A549 (cell line): ENCODE measurements at regions not wholly inside any gene's neighbourhood (a gene's known extent, or its start where the extent isn't known, plus 50 kb on each side); places are given as distances from the start of the nearest gene placed in this dataset.

Experiments used
- ATAC-seq, 2 experiments: fragments of 200-7000 bp in 1 of 2; fragments of >200 bp in 1 of 2; cut with Nextera tagmentation in 1 of 2; cut with Tn5 transposase in 1 of 2; 3 replicates each; pipeline versions ENCODE4 v1.8.0 to v1.9.1; 2018 to 2020; ENCODE audit warnings: mild to moderate bottlenecking in 1 of 2, moderate library complexity in 1 of 2
- CTCF ChIA-PET: fragments of 300-600 bp; sonication (Branson Sonifier 250); formaldehyde crosslinking; extraction: SDS; loops from one replicate; lab custom pipeline; 2021; ENCODE audit warnings: antibody characterized with exemption, inconsistent platforms; lab: Yijun Ruan, JAX
- POLR2A ChIA-PET: fragments of 350-600 bp; formaldehyde crosslinking; extraction: SDS; loops from one replicate; lab custom pipeline; 2021; ENCODE audit warnings: antibody characterized with exemption, inconsistent platforms; lab: Yijun Ruan, JAX
- DNase-seq, 2 experiments: peaks; one replicate each; pipeline versions ENCODE4 v3.0.0 to v3.0.0-alpha.2; 2011 to 2016; ENCODE audit warnings: low read depth in 1 of 2, low spot score in 1 of 2
- FAIRE-seq: peaks from 2 replicates; lab custom pipeline; 2011; peaks lifted over from hg19 to GRCh38; lab: Jason Lieb, UNC
- H3K27ac ChIP-seq, 2 experiments: fragments of >200 bp; sonication (Bioruptor Twin); formaldehyde crosslinking; 3 replicates each; pipeline ENCODE4 v1.5.1; 2016 to 2017
- H3K4me1 ChIP-seq: fragments of >200 bp; sonication (Bioruptor Twin); formaldehyde crosslinking; 3 replicates; pipeline ENCODE4 v1.6.1; 2016
- H3K4me2 ChIP-seq: fragments of >200 bp; sonication (Bioruptor Twin); formaldehyde crosslinking; 3 replicates; pipeline ENCODE4 v1.6.1; 2016
- H3K4me3 ChIP-seq: fragments of >200 bp; sonication (Bioruptor Twin); formaldehyde crosslinking; 3 replicates; pipeline ENCODE4 v1.5.1; 2016
- H3K9me3 ChIP-seq: fragments of >200 bp; sonication (Bioruptor Twin); formaldehyde crosslinking; 3 replicates; pipeline ENCODE4 v1.6.1; 2016
- CHD4 ChIP-seq: fragments of 200-600 bp; sonication (generic); IDR thresholded peaks from 2 replicates; pipeline ENCODE4 v1.6.1; 2016; ENCODE audit warnings: antibody characterized with exemption, mild to moderate bottlenecking, borderline replicate concordance
- EHMT2 ChIP-seq: fragments of 200-600 bp; sonication (generic); IDR thresholded peaks from 2 replicates; pipeline ENCODE4 v1.6.1; 2016; ENCODE audit warnings: antibody characterized with exemption, low read depth, mild to moderate bottlenecking, moderate library complexity
- FOXS1 ChIP-seq: fragments of 250-450 bp; sonication (Bioruptor Pico); IDR thresholded peaks from 2 replicates; pipeline ENCODE4 v1.5.0; 2020; ENCODE audit warnings: mild to moderate bottlenecking, moderate library complexity
- HDAC2 ChIP-seq: fragments of 200-600 bp; sonication (generic); IDR thresholded peaks from 2 replicates; pipeline ENCODE4 v1.6.1; 2016
- JUN ChIP-seq, 2 experiments: fragments of >200 bp; sonication (Bioruptor Twin); formaldehyde crosslinking; IDR thresholded peaks; 2 replicates in 1 of 2; 3 replicates in 1 of 2; pipeline ENCODE4 v1.6.1; 2016 to 2017
- JUNB ChIP-seq: fragments of >200 bp; sonication (Bioruptor Twin); formaldehyde crosslinking; IDR thresholded peaks from 2 replicates; pipeline ENCODE4 v1.6.1; 2016
- KDM1A ChIP-seq: fragments of 200-600 bp; sonication (generic); IDR thresholded peaks from 2 replicates; pipeline ENCODE4 v1.6.1; 2016; ENCODE audit warnings: low read depth, mild to moderate bottlenecking
- KDM5A ChIP-seq: fragments of 200-600 bp; sonication (generic); IDR thresholded peaks from 2 replicates; pipeline ENCODE4 v1.6.1; 2016; ENCODE audit warnings: antibody characterized with exemption, mild to moderate bottlenecking
- MAFK ChIP-seq: fragments of 450-650 bp; IDR thresholded peaks from 2 replicates; pipeline ENCODE4 v1.6.1; 2014; ENCODE audit not compliant: partially characterized antibody
- MYC ChIP-seq: IDR thresholded peaks from 2 replicates; pipeline ENCODE4 v1.6.1; 2012; ENCODE audit warnings: mild to moderate bottlenecking, inconsistent platforms, low read length, improper control_type of control experiment, borderline replicate concordance
- NFE2L2 ChIP-seq: fragments of 150-350 bp; conservative IDR thresholded peaks from 2 replicates; pipeline ENCODE4 v1.6.1; 2014; ENCODE audit warnings: low read length
- NR3C1 ChIP-seq: fragments of >200 bp; sonication (Bioruptor Twin); formaldehyde crosslinking; IDR thresholded peaks from 3 replicates; pipeline ENCODE4 v1.6.1; 2017
- PHF8 ChIP-seq: fragments of 200-600 bp; sonication (generic); IDR thresholded peaks from 2 replicates; pipeline ENCODE4 v1.6.1; 2016; ENCODE audit warnings: low read depth, mild to moderate bottlenecking, antibody characterized with exemption, moderate library complexity, borderline replicate concordance
- POLR2A ChIP-seq: IDR thresholded peaks from 2 replicates; pipeline ENCODE4 v1.6.1; 2012; ENCODE audit warnings: mild to moderate bottlenecking, low read length
- POLR2AphosphoS2 ChIP-seq: conservative IDR thresholded peaks from 2 replicates; pipeline ENCODE4 v1.6.1; 2012; ENCODE audit warnings: low read length, improper control_type of control experiment, inconsistent platforms
- RAD21 ChIP-seq, 2 experiments: fragments of >200 bp in 1 of 2; sonication (Bioruptor Twin) in 1 of 2; formaldehyde crosslinking in 1 of 2; IDR thresholded peaks in 1 of 2; conservative IDR thresholded peaks in 1 of 2; 2 replicates in 1 of 2; 3 replicates in 1 of 2; pipeline ENCODE4 v1.6.1; 2012 to 2018; ENCODE audit warnings: inconsistent platforms in 1 of 2
- RARB ChIP-seq: fragments of 250-450 bp; sonication (Bioruptor Pico); IDR thresholded peaks from 2 replicates; pipeline ENCODE4 v1.8.0; 2021; ENCODE audit warnings: mild to moderate bottlenecking, moderate library complexity
- RFX5 ChIP-seq: fragments of 450-650 bp; IDR thresholded peaks from 2 replicates; pipeline ENCODE4 v1.7.1; 2014; ENCODE audit warnings: antibody characterized with exemption, mild to moderate bottlenecking, moderate library complexity
- SMC3 ChIP-seq: fragments of >200 bp; sonication (Bioruptor Twin); formaldehyde crosslinking; IDR thresholded peaks from 3 replicates; pipeline ENCODE4 v1.6.1; 2018; ENCODE audit warnings: inconsistent platforms
- ZFP36 ChIP-seq: fragments of 450-650 bp; IDR thresholded peaks from 2 replicates; pipeline ENCODE4 v1.6.1; 2014; ENCODE audit warnings: borderline replicate concordance; ENCODE audit not compliant: partially characterized antibody
- ZNF302 ChIP-seq: fragments of 250-450 bp; sonication (Bioruptor Pico); IDR thresholded peaks from 2 replicates; pipeline ENCODE4 v1.9.0; 2021; ENCODE audit warnings: inconsistent platforms, mild to moderate bottlenecking, moderate library complexity
- WGBS: methylation state at CpG from one replicate; pipeline ENCODE4 v1.1.6; 2017; ENCODE audit errors: missing lambda C conversion rate; 5-methylcytosine and 5-hydroxymethylcytosine counted together
- TF ChIP-seq, protein P1 (sequence below): fragments of 450-650 bp; IDR thresholded peaks from 2 replicates; pipeline ENCODE4 v1.6.1; 2014; ENCODE audit warnings: antibody characterized with exemption
- TF ChIP-seq, protein P2 (sequence below): IDR thresholded peaks from 2 replicates; pipeline ENCODE4 v1.6.1; 2012
- TF ChIP-seq, protein P3 (sequence below): fragments of >200 bp; sonication (Bioruptor Twin); formaldehyde crosslinking; IDR thresholded peaks from 3 replicates; pipeline ENCODE4 v1.5.1; 2016
- TF ChIP-seq, protein P4 (sequence below): IDR thresholded peaks from 2 replicates; pipeline ENCODE4 v1.6.1; 2012; ENCODE audit warnings: low read depth, borderline replicate concordance
- TF ChIP-seq, protein P5 (sequence below): IDR thresholded peaks from 2 replicates; pipeline ENCODE4 v1.6.1; 2012

DNA sequence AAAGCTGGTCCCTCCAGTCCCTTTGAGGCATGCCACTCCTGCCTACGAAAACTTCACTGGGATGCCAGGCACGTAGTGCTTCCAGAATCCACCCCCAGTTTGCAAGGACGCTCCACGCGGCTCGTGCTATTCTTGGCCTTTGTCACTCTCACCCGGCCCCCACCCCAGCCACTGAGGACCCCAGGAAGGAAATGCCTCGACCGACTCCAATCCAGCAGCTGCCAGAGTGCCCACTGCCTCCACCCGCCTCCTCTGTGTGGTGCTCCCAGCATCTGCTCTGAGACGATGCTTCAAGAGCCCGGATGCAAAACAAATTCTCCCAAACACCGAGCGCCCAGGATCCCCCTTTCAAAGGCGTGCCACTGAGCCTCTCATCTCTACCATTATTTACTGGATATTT, 123.9 kb downstream of the RFLNA start:
- ChIA-PET POLR2A (no interaction called here), CTCF (interaction anchor here (1.1 to 1.3 kb wide), 2 partner anchors 26 to 387 kb away, joined by 3 to 4 read pairs; no protein-coding TSS in a partner anchor)
- Histone ChIP-seq H3K4me1 (peaks cover 28% of the 10 kb centered on the region), H3K4me2 (no peak overlapping the region), H3K4me3 (no peak overlapping the region), H3K27ac (no peak overlapping the region), H3K9me3 (no peaks in the 10 kb centered on the region)
- TF ChIP-seq ZFP36 = no peak
- no peak for TF ChIP-seq JUNB
- no peak for TF ChIP-seq PHF8
- TF ChIP-seq, protein P1, sequence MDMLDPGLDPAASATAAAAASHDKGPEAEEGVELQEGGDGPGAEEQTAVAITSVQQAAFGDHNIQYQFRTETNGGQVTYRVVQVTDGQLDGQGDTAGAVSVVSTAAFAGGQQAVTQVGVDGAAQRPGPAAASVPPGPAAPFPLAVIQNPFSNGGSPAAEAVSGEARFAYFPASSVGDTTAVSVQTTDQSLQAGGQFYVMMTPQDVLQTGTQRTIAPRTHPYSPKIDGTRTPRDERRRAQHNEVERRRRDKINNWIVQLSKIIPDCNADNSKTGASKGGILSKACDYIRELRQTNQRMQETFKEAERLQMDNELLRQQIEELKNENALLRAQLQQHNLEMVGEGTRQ = no peak
- TF ChIP-seq HDAC2 = no peak
- TF ChIP-seq SMC3 = no peak
- no peak for TF ChIP-seq POLR2A
- TF ChIP-seq NR3C1 = no peak
- no peak for TF ChIP-seq JUN (IDR thresholded peaks at IDR 0.05)
- TF ChIP-seq ZNF302 (CRISPR knock-in tag) = no peak
- TF ChIP-seq RFX5 = no peak
- TF ChIP-seq FOXS1 (CRISPR knock-in tag) = no peak
- TF ChIP-seq MYC = no peak
- TF ChIP-seq, protein P2, sequence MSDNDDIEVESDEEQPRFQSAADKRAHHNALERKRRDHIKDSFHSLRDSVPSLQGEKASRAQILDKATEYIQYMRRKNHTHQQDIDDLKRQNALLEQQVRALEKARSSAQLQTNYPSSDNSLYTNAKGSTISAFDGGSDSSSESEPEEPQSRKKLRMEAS = no peak
- TF ChIP-seq KDM5A = no peak
- TF ChIP-seq RARB (CRISPR knock-in tag) = no peak
- no peak for TF ChIP-seq EHMT2
- TF ChIP-seq NFE2L2 = no peak
- TF ChIP-seq, protein P3, sequence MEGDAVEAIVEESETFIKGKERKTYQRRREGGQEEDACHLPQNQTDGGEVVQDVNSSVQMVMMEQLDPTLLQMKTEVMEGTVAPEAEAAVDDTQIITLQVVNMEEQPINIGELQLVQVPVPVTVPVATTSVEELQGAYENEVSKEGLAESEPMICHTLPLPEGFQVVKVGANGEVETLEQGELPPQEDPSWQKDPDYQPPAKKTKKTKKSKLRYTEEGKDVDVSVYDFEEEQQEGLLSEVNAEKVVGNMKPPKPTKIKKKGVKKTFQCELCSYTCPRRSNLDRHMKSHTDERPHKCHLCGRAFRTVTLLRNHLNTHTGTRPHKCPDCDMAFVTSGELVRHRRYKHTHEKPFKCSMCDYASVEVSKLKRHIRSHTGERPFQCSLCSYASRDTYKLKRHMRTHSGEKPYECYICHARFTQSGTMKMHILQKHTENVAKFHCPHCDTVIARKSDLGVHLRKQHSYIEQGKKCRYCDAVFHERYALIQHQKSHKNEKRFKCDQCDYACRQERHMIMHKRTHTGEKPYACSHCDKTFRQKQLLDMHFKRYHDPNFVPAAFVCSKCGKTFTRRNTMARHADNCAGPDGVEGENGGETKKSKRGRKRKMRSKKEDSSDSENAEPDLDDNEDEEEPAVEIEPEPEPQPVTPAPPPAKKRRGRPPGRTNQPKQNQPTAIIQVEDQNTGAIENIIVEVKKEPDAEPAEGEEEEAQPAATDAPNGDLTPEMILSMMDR = no peak
- no peak for TF ChIP-seq POLR2AphosphoS2
- 94% methylated on average over 15 of the region's 15 CpGs for WGBS
- no peak for DNase-seq
- no peak for ATAC-seq
- no peak for FAIRE-seq

DNA sequence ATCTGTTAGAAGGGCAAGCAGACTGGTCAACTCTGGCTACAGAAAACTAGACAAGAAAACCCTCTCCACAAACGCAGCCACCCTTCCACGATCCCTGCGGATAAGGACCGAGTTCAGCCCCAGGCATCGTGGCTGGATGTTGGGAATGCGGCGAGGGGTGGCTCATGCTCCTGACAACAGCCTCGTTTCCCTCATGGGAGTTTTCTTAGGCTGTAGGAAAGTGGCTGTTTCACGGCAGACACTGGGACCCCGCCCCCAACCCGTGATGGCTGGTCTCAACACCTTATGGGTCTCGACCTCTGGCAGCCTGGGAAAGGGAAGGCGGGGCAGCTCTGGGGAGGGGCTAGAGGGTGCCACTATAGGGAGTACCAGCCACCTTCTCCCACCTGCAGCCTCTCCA, 123.3 kb downstream of the RFLNA start:
- WGBS = 92% methylated on average over 13 of the region's 13 CpGs

More for the DNA sequence above, 123.3 kb downstream of the RFLNA start:
- DNase-seq (no peak), FAIRE-seq (no peak)
- CTCF ChIA-PET = interaction anchor here (1.3 kb wide), 1 partner anchor 386 kb away, joined by 3 read pairs; no protein-coding TSS in a partner anchor
- TF ChIP-seq JUNB = no peak
- no peak for TF ChIP-seq FOXS1 (CRISPR knock-in tag)
- TF ChIP-seq, protein P4, sequence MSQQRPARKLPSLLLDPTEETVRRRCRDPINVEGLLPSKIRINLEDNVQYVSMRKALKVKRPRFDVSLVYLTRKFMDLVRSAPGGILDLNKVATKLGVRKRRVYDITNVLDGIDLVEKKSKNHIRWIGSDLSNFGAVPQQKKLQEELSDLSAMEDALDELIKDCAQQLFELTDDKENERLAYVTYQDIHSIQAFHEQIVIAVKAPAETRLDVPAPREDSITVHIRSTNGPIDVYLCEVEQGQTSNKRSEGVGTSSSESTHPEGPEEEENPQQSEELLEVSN = no peak
- no peak for TF ChIP-seq CHD4
- TF ChIP-seq, protein P5, sequence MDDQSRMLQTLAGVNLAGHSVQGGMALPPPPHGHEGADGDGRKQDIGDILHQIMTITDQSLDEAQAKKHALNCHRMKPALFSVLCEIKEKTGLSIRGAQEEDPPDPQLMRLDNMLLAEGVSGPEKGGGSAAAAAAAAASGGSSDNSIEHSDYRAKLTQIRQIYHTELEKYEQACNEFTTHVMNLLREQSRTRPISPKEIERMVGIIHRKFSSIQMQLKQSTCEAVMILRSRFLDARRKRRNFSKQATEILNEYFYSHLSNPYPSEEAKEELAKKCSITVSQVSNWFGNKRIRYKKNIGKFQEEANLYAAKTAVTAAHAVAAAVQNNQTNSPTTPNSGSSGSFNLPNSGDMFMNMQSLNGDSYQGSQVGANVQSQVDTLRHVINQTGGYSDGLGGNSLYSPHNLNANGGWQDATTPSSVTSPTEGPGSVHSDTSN = no peak
- TF ChIP-seq RAD21 (conservative IDR thresholded peaks at IDR 0.05 in 1 of 2, IDR thresholded peaks at IDR 0.05 in 1 of 2) = no peak
- no peak for TF ChIP-seq MAFK
- no peak for TF ChIP-seq RARB (CRISPR knock-in tag)
- no peak for TF ChIP-seq KDM1A
- TF ChIP-seq, all 56 proteins: peak for 0
- Histone ChIP-seq H3K27ac (no peak overlapping the region), H3K4me1 (peaks cover 21% of the 10 kb centered on the region), H3K4me3 (no peak overlapping the region), H3K4me2 (no peak overlapping the region), H3K9me3 (no peaks in the 10 kb centered on the region)
- POLR2A ChIA-PET = no interaction called here
- no peak for ATAC-seq
